SK-N-SH treated with all-trans-retinoic acid at 6 μM for 48 hours (cell line): ENCODE measurements at regions not wholly inside any gene's neighbourhood (a gene's known extent, or its start where the extent isn't known, plus 50 kb on each side); places are given as distances from the start of the nearest gene placed in this dataset.
"Not testable (repeated sequence)": the region's sequence is repeated elsewhere in the genome, so short reads cannot be mapped to it uniquely, and the experiment has no call there.

ENCODE experiments used
- ATAC-seq: fragments of 200-7000 bp; cut with Tn5 transposase; 3 replicates; pipeline ENCODE4 v1.9.1; 2020; ENCODE audit warnings: mild to moderate bottlenecking, moderate library complexity
- BACH2 ChIP-seq: fragments of 250-450 bp; sonication (Bioruptor Pico); IDR thresholded peaks from 2 replicates; pipeline ENCODE4 v1.9.0; 2021; ENCODE audit warnings: mild to moderate bottlenecking, borderline replicate concordance
- CSDC2 ChIP-seq: fragments of 250-450 bp; sonication (Bioruptor Pico); IDR thresholded peaks from 2 replicates; pipeline ENCODE4 v1.5.0; 2020; ENCODE audit warnings: mild to moderate bottlenecking, moderate library complexity
- ESRRG ChIP-seq: fragments of 250-450 bp; sonication (Bioruptor Pico); IDR thresholded peaks from 2 replicates; pipeline ENCODE4 v1.6.1; 2021; ENCODE audit warnings: mild to moderate bottlenecking
- ISL1 ChIP-seq: fragments of 250-450 bp; sonication (Bioruptor Pico); IDR thresholded peaks from 2 replicates; pipeline ENCODE4 v2.1.2; 2022; ENCODE audit warnings: mild to moderate bottlenecking, moderate library complexity
- OSR1 ChIP-seq: fragments of 250-450 bp; sonication (Bioruptor Pico); IDR thresholded peaks from 2 replicates; pipeline ENCODE4 v1.8.0; 2022; ENCODE audit warnings: moderate library complexity, mild to moderate bottlenecking, inconsistent platforms
- RARB ChIP-seq: fragments of 250-450 bp; sonication (Bioruptor Pico); IDR thresholded peaks from 2 replicates; pipeline ENCODE4 v1.8.0; 2021; ENCODE audit warnings: mild to moderate bottlenecking, moderate library complexity
- SNAI2 ChIP-seq: fragments of 250-450 bp; sonication (Bioruptor Pico); IDR thresholded peaks from 2 replicates; pipeline ENCODE4 v1.5.0; 2020; ENCODE audit warnings: mild to moderate bottlenecking, moderate library complexity
- TCF4 ChIP-seq: fragments of 250-450 bp; sonication (Bioruptor Pico); IDR thresholded peaks from 2 replicates; pipeline ENCODE4 v1.8.0; 2021; ENCODE audit warnings: mild to moderate bottlenecking, moderate library complexity, borderline replicate concordance
- TOX ChIP-seq: fragments of 250-450 bp; sonication (Bioruptor Pico); IDR thresholded peaks from 2 replicates; pipeline ENCODE4 v1.8.0; 2021; ENCODE audit warnings: mild to moderate bottlenecking, moderate library complexity, borderline replicate concordance
- ZC3H10 ChIP-seq: fragments of 250-450 bp; sonication (Bioruptor Pico); IDR thresholded peaks from 2 replicates; pipeline ENCODE4 v1.5.1; 2021; ENCODE audit warnings: mild to moderate bottlenecking, moderate library complexity
- ZFP3 ChIP-seq: fragments of 250-450 bp; sonication (Bioruptor Pico); IDR thresholded peaks from 2 replicates; pipeline ENCODE4 v1.5.0; 2020; ENCODE audit warnings: mild to moderate bottlenecking, moderate library complexity
- ZFP30 ChIP-seq: fragments of 450-650 bp; formaldehyde crosslinking; IDR thresholded peaks from 2 replicates; pipeline ENCODE4 v1.5.0; 2022; ENCODE audit warnings: mild to moderate bottlenecking, moderate library complexity
- ZNF565 ChIP-seq: fragments of 450-650 bp; formaldehyde crosslinking; conservative IDR thresholded peaks from 2 replicates; pipeline ENCODE4 v1.5.0; 2020; ENCODE audit warnings: low read depth, mild to moderate bottlenecking, moderate library complexity
- TF ChIP-seq, protein P1 (sequence below): fragments of 250-450 bp; sonication (Bioruptor Pico); IDR thresholded peaks from 2 replicates; pipeline ENCODE4 v1.8.0; 2021; ENCODE audit warnings: low read depth, mild to moderate bottlenecking, moderate library complexity, borderline replicate concordance
- TF ChIP-seq, protein P2 (sequence below): fragments of 250-450 bp; sonication (Bioruptor Pico); IDR thresholded peaks from 2 replicates; pipeline ENCODE4 v1.5.0; 2020; ENCODE audit warnings: mild to moderate bottlenecking, moderate library complexity
- TF ChIP-seq, protein P3 (sequence below): fragments of 250-450 bp; sonication (Bioruptor Pico); IDR thresholded peaks from 2 replicates; pipeline ENCODE4 v1.5.1; 2021; ENCODE audit warnings: mild to moderate bottlenecking, moderate library complexity
- TF ChIP-seq, protein P4 (sequence below): fragments of 250-450 bp; sonication (Bioruptor Pico); IDR thresholded peaks from 2 replicates; pipeline ENCODE4 v1.5.1; 2020; ENCODE audit warnings: low read depth, mild to moderate bottlenecking, moderate library complexity

DNA sequence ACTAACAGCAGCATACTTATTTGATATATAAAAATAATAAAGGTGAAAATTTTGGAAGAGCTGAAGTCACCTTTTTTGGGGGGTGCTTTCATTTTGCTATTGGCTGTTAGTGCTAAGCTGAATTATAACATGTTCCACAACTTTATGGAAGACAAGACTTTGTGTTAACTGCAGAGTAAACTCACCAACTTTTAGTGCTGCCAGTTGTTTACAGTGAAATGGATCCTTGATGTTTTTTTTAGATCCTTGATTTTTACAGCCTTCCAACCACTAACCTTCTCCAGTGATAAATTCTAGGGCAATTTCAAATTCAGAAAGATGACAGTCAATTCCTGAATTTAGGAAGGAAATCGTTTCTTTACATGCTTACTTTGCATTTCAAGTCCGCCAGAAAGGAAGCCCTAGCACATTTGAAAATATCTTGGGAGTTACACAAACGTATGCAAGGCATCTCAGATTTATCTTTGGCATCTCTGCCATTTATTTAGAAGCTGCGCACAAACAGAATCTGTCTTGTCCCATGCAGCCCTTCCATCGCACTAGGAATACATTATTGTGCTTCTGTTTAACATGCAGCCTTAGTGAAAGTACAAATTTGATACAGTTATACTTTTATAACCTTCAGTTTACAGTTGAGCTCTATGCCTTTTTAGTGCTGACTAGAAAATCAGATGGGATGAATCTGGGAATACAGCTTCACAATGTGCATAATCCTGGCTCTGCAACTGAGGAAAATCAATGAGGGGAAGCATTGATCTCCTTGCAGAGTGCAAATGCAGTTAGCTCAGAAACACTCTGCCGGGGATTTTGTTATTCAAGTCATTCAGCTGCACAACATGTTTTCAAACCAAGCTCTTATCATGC lies 142.4 kb upstream of the ZNF608 start:
- TF ChIP-seq ZFP3 = no peak
- no peak for TF ChIP-seq BACH2
- TF ChIP-seq SNAI2 (CRISPR knock-in tag) = no peak
- TF ChIP-seq, protein P1, sequence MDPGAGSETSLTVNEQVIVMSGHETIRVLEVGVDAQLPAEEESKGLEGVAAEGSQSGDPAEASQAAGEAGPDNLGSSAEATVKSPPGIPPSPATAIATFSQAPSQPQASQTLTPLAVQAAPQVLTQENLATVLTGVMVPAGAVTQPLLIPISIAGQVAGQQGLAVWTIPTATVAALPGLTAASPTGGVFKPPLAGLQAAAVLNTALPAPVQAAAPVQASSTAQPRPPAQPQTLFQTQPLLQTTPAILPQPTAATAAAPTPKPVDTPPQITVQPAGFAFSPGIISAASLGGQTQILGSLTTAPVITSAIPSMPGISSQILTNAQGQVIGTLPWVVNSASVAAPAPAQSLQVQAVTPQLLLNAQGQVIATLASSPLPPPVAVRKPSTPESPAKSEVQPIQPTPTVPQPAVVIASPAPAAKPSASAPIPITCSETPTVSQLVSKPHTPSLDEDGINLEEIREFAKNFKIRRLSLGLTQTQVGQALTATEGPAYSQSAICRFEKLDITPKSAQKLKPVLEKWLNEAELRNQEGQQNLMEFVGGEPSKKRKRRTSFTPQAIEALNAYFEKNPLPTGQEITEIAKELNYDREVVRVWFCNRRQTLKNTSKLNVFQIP (CRISPR knock-in tag) = no peak
- TF ChIP-seq ZC3H10 = no peak
- TF ChIP-seq ZNF565 (CRISPR knock-in tag) = no peak
- no peak for TF ChIP-seq RARB (CRISPR knock-in tag)
- TF ChIP-seq, protein P2, sequence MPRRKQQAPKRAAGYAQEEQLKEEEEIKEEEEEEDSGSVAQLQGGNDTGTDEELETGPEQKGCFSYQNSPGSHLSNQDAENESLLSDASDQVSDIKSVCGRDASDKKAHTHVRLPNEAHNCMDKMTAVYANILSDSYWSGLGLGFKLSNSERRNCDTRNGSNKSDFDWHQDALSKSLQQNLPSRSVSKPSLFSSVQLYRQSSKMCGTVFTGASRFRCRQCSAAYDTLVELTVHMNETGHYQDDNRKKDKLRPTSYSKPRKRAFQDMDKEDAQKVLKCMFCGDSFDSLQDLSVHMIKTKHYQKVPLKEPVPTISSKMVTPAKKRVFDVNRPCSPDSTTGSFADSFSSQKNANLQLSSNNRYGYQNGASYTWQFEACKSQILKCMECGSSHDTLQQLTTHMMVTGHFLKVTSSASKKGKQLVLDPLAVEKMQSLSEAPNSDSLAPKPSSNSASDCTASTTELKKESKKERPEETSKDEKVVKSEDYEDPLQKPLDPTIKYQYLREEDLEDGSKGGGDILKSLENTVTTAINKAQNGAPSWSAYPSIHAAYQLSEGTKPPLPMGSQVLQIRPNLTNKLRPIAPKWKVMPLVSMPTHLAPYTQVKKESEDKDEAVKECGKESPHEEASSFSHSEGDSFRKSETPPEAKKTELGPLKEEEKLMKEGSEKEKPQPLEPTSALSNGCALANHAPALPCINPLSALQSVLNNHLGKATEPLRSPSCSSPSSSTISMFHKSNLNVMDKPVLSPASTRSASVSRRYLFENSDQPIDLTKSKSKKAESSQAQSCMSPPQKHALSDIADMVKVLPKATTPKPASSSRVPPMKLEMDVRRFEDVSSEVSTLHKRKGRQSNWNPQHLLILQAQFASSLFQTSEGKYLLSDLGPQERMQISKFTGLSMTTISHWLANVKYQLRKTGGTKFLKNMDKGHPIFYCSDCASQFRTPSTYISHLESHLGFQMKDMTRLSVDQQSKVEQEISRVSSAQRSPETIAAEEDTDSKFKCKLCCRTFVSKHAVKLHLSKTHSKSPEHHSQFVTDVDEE (CRISPR knock-in tag) = no peak
- no peak for TF ChIP-seq TOX (CRISPR knock-in tag)
- no peak for TF ChIP-seq TCF4 (CRISPR knock-in tag)

DNA sequence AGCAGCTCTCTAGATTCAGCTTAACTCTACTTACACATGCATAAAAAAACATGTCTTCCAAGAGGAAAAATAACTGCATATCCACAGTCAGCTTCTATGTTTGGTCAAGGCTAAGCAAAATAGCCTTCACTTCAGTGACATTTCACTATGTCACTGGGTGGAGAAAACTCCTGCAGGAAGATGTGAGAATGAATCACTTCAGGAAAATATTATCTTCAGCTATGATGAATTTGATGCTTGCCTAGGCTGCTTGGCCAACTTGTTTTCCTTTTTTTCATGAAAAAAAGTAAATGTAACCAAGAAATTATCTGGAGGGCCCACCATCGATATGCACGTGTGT lies 143.0 kb upstream of the ZNF608 start:
- TF ChIP-seq, protein P1 (CRISPR knock-in tag) = no peak
- TF ChIP-seq ZFP30 (CRISPR knock-in tag) = no peak
- no peak for TF ChIP-seq ZC3H10
- TF ChIP-seq, protein P3, sequence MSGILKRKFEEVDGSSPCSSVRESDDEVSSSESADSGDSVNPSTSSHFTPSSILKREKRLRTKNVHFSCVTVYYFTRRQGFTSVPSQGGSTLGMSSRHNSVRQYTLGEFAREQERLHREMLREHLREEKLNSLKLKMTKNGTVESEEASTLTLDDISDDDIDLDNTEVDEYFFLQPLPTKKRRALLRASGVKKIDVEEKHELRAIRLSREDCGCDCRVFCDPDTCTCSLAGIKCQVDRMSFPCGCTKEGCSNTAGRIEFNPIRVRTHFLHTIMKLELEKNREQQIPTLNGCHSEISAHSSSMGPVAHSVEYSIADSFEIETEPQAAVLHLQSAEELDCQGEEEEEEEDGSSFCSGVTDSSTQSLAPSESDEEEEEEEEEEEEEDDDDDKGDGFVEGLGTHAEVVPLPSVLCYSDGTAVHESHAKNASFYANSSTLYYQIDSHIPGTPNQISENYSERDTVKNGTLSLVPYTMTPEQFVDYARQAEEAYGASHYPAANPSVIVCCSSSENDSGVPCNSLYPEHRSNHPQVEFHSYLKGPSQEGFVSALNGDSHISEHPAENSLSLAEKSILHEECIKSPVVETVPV = no peak
- no peak for TF ChIP-seq ESRRG (CRISPR knock-in tag)
- no peak for TF ChIP-seq ZNF565 (CRISPR knock-in tag)
- no peak for TF ChIP-seq BACH2
- TF ChIP-seq TCF4 (CRISPR knock-in tag) = no peak

More for the DNA sequence above, 142.4 kb upstream of the ZNF608 start:
- ATAC-seq = peak; percentile 30

DNA sequence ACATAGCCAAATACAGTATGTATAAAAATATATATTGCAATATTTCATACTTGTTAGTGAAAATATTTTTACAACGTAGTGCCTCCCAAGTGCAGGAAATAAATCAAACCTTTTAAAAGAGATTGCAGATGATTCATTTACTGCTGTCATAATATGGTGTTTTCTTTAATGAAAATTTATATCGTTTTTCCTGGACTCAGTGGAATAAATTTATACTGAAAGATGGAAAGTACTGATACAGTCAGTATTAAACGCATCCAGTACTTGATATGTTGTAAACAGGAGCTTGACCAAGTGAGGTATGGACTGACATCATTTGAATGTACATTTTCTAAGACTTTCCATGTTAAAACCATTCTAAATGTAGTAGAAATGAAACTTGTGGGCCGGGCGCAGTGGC lies 143.4 kb upstream of the ZNF608 start:
- TF ChIP-seq ZNF565 (CRISPR knock-in tag) (no peak), ZC3H10 (no peak), ISL1 (peak; percentile 79), ZFP3 (no peak), BACH2 (no peak), OSR1 (CRISPR knock-in tag) (no peak), CSDC2 (CRISPR knock-in tag) (no peak), TOX (CRISPR knock-in tag) (peak; percentile 91), ESRRG (CRISPR knock-in tag) (no peak), RARB (CRISPR knock-in tag) (0 out of 2 replicates have a peak, but pooled peaks have one; percentile 50)
- TF ChIP-seq, protein P4, sequence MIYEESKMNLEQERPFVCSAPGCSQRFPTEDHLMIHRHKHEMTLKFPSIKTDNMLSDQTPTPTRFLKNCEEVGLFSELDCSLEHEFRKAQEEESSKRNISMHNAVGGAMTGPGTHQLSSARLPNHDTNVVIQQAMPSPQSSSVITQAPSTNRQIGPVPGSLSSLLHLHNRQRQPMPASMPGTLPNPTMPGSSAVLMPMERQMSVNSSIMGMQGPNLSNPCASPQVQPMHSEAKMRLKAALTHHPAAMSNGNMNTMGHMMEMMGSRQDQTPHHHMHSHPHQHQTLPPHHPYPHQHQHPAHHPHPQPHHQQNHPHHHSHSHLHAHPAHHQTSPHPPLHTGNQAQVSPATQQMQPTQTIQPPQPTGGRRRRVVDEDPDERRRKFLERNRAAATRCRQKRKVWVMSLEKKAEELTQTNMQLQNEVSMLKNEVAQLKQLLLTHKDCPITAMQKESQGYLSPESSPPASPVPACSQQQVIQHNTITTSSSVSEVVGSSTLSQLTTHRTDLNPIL (CRISPR knock-in tag) = no peak
- TF ChIP-seq, protein P1 (CRISPR knock-in tag) = no peak; the same call in 1 of the 2 replicates
- TF ChIP-seq, protein P3 = no peak
- peak; percentile 63 for ATAC-seq

More for the DNA sequence above, 143.0 kb upstream of the ZNF608 start:
- ATAC-seq = peak; percentile 74

DNA sequence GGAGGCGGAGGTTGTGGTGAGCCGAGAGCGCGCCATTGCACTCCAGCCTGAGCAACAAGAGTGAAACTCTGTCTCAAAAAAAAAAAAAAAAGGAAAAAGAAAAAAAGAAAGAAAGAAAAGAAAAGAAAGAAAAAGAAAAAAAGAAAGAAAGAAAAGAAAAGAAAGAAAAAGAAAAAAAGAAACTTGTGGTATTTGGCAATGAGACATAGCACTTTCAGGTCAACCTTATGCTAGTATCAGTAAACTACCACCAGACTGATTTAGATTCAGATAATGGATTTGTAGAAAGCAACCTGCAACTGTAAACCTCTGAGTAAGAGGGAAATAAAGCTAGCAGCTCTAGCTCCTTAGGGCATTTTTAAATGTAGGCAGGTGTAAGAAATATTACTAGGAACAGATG lies 144.0 kb upstream of the ZNF608 start:
- not testable (repeated sequence) for ATAC-seq
